ENCODE measurements at regions not wholly inside any gene's neighbourhood (a gene's known extent, or its start where the extent isn't known, plus 50 kb on each side); places are given as distances from the start of the nearest gene placed in this dataset.

- no peak for DNase-seq (ENCODE audit: low spot score)
- TF ChIP-seq, protein P1, sequence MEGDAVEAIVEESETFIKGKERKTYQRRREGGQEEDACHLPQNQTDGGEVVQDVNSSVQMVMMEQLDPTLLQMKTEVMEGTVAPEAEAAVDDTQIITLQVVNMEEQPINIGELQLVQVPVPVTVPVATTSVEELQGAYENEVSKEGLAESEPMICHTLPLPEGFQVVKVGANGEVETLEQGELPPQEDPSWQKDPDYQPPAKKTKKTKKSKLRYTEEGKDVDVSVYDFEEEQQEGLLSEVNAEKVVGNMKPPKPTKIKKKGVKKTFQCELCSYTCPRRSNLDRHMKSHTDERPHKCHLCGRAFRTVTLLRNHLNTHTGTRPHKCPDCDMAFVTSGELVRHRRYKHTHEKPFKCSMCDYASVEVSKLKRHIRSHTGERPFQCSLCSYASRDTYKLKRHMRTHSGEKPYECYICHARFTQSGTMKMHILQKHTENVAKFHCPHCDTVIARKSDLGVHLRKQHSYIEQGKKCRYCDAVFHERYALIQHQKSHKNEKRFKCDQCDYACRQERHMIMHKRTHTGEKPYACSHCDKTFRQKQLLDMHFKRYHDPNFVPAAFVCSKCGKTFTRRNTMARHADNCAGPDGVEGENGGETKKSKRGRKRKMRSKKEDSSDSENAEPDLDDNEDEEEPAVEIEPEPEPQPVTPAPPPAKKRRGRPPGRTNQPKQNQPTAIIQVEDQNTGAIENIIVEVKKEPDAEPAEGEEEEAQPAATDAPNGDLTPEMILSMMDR (IDR thresholded peaks at IDR 0.05): no peak
- Histone ChIP-seq H3K27ac (no peak overlapping the region), H3K4me1 (no peaks in the 10 kb centered on the region), H3K9me3 (no peaks in the 10 kb centered on the region), H3K4me3 (no peak overlapping the region), H3K36me3 (no peaks in the 10 kb centered on the region), H3K27me3 (no peaks in the 10 kb centered on the region)
Observed at GRCh38 chr6:139443231-139444112, 69.0 kb upstream of the CITED2 start.

GRCh38 chr6:139442188-139442671 lies 67.8 kb upstream of the CITED2 start:
- no peak for DNase-seq (ENCODE audit: low spot score)

GRCh38 chr6:139439349-139439748 lies 64.9 kb upstream of the CITED2 start:
- Histone ChIP-seq H3K27ac (no peak overlapping the region), H3K9me3 (no peaks in the 10 kb centered on the region), H3K27me3 (no peaks in the 10 kb centered on the region), H3K4me3 (no peak overlapping the region), H3K36me3 (no peaks in the 10 kb centered on the region), H3K4me1 (no peaks in the 10 kb centered on the region)
- no peak for DNase-seq (ENCODE audit: low spot score)
- TF ChIP-seq, protein P1 (IDR thresholded peaks at IDR 0.05): no peak

More at GRCh38 chr6:139442188-139442671, 67.8 kb upstream of the CITED2 start:
- Histone ChIP-seq H3K27me3 (no peaks in the 10 kb centered on the region), H3K36me3 (no peaks in the 10 kb centered on the region), H3K4me3 (no peak overlapping the region), H3K9me3 (no peaks in the 10 kb centered on the region), H3K27ac (no peak overlapping the region), H3K4me1 (no peaks in the 10 kb centered on the region)
- TF ChIP-seq, protein P1 (IDR thresholded peaks at IDR 0.05): no peak

DNA sequence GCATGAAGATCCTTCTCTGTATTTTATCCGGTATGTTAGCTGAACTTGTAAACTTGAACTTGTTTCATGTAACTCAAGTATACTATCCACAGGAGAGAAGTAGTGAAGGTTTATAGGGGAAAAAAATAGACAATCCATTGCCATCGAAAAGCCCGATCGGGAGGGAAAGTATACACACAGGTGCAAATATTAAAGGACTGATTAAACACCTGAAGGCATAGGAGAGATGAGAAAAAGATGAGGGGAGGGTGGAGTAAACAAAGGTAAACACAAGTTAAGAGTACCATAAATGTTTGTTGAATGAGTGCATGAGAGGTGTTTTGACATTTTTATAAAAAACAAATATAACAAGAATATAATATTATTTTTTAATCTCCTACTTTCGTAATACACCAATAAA lies 64.3 kb upstream of the CITED2 start:
- no peaks in the 10 kb centered on the region for H3K27me3 ChIP-seq
- H3K9me3 ChIP-seq: no peaks in the 10 kb centered on the region
- no peaks in the 10 kb centered on the region for H3K36me3 ChIP-seq
- H3K4me1 ChIP-seq: no peaks in the 10 kb centered on the region
- no peak overlapping the region for H3K27ac ChIP-seq
- DNase-seq (ENCODE audit: low spot score): no peak
- TF ChIP-seq, protein P1 (IDR thresholded peaks at IDR 0.05): no peak
- H3K4me3 ChIP-seq: no peak overlapping the region

GRCh38 chr6:139436957-139437348 lies 62.5 kb upstream of the CITED2 start:
- no peak overlapping the region for H3K27ac ChIP-seq
- DNase-seq (ENCODE audit: low spot score): no peak
- no peaks in the 10 kb centered on the region for H3K9me3 ChIP-seq
- H3K36me3 ChIP-seq: no peaks in the 10 kb centered on the region
- H3K27me3 ChIP-seq: no peaks in the 10 kb centered on the region
- H3K4me1 ChIP-seq: no peaks in the 10 kb centered on the region
- H3K4me3 ChIP-seq: no peak overlapping the region
- TF ChIP-seq, protein P1 (IDR thresholded peaks at IDR 0.05): no peak

Data from right atrium auricular region (tissue), 2 donors.